ENCODE measurements at regions not wholly inside any gene's neighbourhood (a gene's known extent, or its start where the extent isn't known, plus 50 kb on each side); places are given as distances from the start of the nearest gene placed in this dataset.

DNA sequence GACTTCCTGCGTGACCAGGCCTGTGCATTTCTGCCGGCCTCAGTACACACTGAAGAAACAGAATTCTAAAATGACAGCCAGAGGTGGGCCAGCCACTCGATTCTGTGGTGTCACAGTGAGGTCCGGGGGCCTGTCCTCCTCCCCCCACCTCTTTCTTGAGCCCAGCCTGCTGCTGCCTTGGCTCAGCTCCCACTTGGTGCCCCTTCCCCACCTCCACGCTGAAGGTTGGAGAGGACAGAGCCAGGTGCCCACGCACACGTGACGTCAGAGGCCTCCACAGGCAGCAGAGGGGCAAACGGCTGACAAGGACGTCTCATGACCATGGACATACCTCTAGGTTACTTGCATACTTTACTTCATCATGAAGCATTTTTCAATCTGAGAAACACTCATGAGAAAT lies 78.0 kb upstream of the SHANK2 start:
- Histone ChIP-seq H3K4me1 (ENCODE audit: control insufficient read depth, insufficient read depth, low read length) (no peaks in the 10 kb centered on the region), H3K4me3 (ENCODE audit: low read length) (no peak overlapping the region), H3K36me3 (ENCODE audit: insufficient read depth, low read length) (no peaks in the 10 kb centered on the region), H3K9ac (ENCODE audit: low read depth, low read length) (no peak overlapping the region), H3K27me3 (ENCODE audit: control insufficient read depth, insufficient read depth, low read length) (peaks cover 38% of the 10 kb centered on the region), H3K4me2 (ENCODE audit: low read length) (no peak overlapping the region), H3K9me3 (replicated peaks; ENCODE audit: low read length) (no peaks in the 10 kb centered on the region)

DNA sequence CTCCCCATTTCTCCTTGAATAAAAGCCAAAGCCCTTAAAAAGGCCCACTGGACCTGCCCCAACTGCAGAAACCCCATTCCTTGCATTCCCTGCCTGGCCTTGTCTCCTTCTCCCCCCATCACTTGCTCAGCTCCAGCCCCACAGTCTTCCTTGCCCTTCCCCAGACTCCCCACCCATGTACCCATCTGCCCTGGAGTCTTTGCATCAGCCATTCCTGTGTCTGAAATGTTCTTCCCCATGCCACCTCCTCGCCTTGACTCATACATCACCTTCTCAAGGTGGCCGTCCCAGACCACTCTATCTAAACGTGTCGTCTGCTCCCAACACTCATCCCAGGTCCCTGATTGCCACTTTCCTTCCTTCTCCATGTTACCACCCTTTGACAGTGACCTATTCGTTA lies 77.4 kb upstream of the SHANK2 start:
- H3K4me2 ChIP-seq (ENCODE audit: low read length): no peak overlapping the region

DNA sequence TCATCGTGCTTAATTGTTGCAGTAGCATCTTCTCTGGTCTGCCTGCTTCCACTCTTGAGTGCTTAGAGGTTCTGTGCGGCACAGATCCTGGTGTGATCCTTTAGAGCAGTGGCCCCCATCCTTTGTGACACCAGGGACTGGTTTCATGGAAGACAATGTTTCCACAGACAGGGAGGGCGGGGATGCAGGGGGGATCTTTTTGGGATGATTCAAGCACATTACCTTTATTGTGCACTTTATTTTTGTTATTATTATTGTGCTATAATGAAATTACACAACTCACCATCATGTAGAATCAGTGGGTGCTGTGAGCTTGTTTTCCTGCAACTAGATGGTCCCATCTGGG lies 76.8 kb upstream of the SHANK2 start:
- Histone ChIP-seq H3K4me1 (ENCODE audit: control insufficient read depth, insufficient read depth, low read length) (no peaks in the 10 kb centered on the region), H3K27me3 (ENCODE audit: control insufficient read depth, insufficient read depth, low read length) (peaks cover 28% of the 10 kb centered on the region), H3K9me3 (replicated peaks; ENCODE audit: low read length) (no peaks in the 10 kb centered on the region), H3K36me3 (ENCODE audit: insufficient read depth, low read length) (no peaks in the 10 kb centered on the region), H3K4me3 (ENCODE audit: low read length) (no peak overlapping the region), H3K4me2 (ENCODE audit: low read length) (no peak overlapping the region), H3K9ac (ENCODE audit: low read depth, low read length) (no peak overlapping the region)

More for the DNA sequence above, 77.4 kb upstream of the SHANK2 start:
- H3K9ac ChIP-seq (ENCODE audit: low read depth, low read length): no peak overlapping the region
- H3K9me3 ChIP-seq (replicated peaks; ENCODE audit: low read length): no peaks in the 10 kb centered on the region
- no peaks in the 10 kb centered on the region for H3K4me1 ChIP-seq (ENCODE audit: control insufficient read depth, insufficient read depth, low read length)
- no peak overlapping the region for H3K4me3 ChIP-seq (ENCODE audit: low read length)
- H3K36me3 ChIP-seq (ENCODE audit: insufficient read depth, low read length): no peaks in the 10 kb centered on the region
- peaks cover 32% of the 10 kb centered on the region for H3K27me3 ChIP-seq (ENCODE audit: control insufficient read depth, insufficient read depth, low read length)

DNA sequence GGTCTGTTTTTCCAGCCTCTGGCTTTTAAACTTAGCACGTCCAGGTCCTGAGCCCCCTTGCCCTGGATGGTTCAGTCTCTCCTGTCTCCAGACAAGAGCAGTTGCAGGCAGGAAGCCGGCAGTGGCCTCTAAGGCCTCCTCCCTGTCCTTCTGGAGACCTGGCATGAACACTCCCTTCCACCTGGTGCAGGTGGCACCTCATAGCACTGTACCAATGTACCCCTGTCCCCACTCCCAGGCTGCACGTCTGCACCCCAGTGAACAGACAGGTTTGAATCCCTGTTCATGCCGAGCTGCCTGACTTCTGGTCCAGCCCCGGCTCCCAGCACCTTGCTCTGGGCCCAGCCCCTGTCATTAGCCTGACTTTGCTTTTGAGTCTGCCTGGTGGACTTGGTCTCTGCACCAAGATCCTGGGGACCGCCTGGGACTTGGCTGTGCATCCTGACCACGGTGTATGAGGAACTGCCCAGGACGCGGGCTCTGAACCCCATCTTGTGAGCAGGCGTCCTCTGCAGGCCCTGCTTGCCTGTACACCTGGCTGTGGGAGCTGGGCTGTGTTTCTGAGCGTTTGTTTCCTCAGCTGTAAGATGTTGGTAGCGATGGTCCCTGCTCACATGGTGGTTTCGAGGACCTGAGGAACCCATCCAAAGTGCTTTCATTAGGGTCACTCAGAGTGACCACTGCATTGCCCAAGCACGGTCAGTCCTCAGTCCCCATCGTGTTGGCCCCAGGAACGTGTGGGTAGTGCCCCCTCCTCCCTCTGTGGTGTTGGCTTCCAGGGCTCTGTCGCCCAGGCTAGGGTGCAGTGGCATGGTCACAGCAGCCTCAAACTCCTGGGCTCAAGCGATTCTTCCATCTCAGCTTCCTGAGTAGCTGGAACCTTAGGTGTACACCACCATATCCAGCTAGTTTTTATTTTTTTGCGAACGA lies 75.0 kb upstream of the SHANK2 start:
- H3K4me2 ChIP-seq (ENCODE audit: low read length): no peak overlapping the region
- no peaks in the 10 kb centered on the region for H3K36me3 ChIP-seq (ENCODE audit: insufficient read depth, low read length)
- H3K9ac ChIP-seq (ENCODE audit: low read depth, low read length): no peak overlapping the region
- no peaks in the 10 kb centered on the region for H3K9me3 ChIP-seq (replicated peaks; ENCODE audit: low read length)
- H3K4me1 ChIP-seq (ENCODE audit: control insufficient read depth, insufficient read depth, low read length): no peaks in the 10 kb centered on the region
- peaks cover 33% of the 10 kb centered on the region for H3K27me3 ChIP-seq (ENCODE audit: control insufficient read depth, insufficient read depth, low read length)
- no peak overlapping the region for H3K4me3 ChIP-seq (ENCODE audit: low read length)

DNA sequence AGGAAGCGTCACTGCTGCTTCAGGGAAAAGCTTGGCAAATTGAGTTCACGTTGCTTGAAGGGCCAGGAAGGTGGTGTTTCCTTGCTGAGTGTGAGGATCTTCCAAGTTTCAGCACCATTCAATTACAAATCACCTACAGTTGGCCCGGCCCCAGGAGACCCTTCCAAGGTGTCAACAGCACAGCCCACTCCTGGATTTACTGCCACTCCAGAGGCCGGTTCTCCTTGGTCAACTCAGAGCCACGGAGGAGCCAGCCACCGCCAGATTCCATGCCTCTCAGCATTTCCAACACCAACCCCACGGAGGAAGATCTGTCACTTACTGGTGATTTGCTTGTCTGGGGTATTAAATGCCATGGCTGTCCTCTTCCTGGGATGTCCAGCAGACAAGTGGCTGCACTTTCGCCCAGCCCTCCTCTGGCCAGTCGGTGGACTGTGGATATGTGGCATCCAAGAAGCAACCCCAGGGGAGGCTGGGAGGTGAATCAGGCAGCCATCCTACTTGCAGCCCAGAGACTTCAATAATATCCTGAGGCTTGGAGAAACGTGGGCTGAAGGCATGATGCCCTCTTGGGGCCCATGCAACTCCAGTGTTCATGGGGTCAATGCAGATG lies 74.1 kb upstream of the SHANK2 start:
- H3K36me3 ChIP-seq (ENCODE audit: insufficient read depth, low read length): no peaks in the 10 kb centered on the region
- peaks cover 35% of the 10 kb centered on the region for H3K27me3 ChIP-seq (ENCODE audit: control insufficient read depth, insufficient read depth, low read length)
- no peak overlapping the region for H3K4me3 ChIP-seq (ENCODE audit: low read length)
- H3K4me2 ChIP-seq (ENCODE audit: low read length): no peak overlapping the region
- no peak overlapping the region for H3K9ac ChIP-seq (ENCODE audit: low read depth, low read length)
- H3K9me3 ChIP-seq (replicated peaks; ENCODE audit: low read length): no peaks in the 10 kb centered on the region
- H3K4me1 ChIP-seq (ENCODE audit: control insufficient read depth, insufficient read depth, low read length): no peaks in the 10 kb centered on the region

DNA sequence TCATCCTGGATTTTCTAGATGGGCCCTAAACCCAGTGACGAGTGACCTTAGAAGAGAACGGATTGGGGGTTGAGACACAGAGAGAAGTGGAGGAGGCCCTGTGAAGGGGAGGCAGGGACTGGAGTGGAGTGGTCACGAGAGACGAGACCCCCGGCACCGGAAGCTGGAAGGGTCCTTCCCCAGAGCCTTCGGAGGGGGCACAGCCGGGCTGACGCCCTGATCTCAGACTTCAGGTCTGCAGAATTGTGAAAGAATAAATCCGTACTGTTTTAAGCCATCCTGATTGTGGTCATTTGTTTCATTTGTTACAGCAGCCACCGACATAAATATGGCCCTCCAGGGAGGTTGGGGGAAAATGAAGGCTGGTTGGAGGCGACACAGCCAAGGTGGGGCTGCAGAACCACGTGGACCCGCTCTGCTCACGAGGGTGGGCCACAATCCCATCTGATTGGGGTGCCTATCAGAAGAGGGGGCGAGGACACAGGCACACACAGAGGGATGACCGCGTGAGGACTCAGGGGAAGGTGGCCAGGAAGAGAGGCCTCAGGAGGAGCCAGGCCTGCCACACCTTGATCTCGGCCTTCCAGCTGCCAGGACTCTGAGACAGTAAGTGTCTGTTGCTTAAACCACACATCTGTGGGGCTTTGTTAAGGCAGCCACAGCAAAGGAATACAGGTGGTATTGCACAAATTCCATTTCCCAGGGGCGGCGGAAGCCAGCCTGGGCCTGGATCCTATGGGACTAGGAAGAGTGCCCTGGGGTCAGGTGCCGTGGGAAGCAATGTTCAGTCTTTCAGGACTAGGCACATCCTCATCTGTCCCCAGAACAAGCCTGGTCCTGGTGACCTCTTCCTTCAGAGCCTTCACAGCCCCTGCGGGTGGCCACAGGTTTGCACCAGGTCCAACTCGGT lies 73.3 kb upstream of the SHANK2 start:
- H3K27me3 ChIP-seq (ENCODE audit: control insufficient read depth, insufficient read depth, low read length): peaks cover 28% of the 10 kb centered on the region
- no peak overlapping the region for H3K9ac ChIP-seq (ENCODE audit: low read depth, low read length)
- H3K9me3 ChIP-seq (replicated peaks; ENCODE audit: low read length): no peaks in the 10 kb centered on the region

DNA sequence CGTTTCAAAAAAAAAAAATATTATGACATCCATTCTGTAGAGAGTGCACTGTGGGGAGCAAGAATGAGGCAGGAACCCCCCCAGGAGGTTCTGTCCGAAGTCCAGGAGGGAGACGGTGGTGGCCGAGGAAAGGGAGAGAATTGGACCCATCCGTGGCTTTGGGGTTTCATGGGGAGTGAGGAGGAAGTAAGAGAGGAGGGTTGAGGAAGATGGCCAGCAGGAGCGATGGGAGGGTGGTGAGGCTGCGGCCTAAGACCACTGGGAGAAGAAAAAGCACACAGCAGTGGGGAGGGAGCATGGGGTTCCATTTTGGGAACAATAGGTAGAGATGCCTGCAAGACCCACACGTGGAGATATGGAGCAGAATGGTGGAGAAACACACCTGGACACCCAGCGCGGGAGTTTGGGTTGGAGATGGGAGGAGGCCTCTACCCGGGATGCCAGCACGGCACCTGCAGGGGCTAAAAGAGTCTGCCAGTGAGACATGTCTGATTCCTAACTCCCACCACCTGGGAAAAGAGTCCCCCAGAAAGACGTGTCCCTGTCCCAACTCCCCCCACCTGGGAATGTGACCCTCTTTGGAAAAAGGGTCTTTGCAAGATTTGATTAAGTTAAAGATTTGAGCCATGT lies 72.5 kb upstream of the SHANK2 start:
- H3K4me3 ChIP-seq (ENCODE audit: low read length): no peak overlapping the region
- H3K4me1 ChIP-seq (ENCODE audit: control insufficient read depth, insufficient read depth, low read length): no peaks in the 10 kb centered on the region
- H3K4me2 ChIP-seq (ENCODE audit: low read length): no peak overlapping the region
- no peaks in the 10 kb centered on the region for H3K36me3 ChIP-seq (ENCODE audit: insufficient read depth, low read length)
- no peaks in the 10 kb centered on the region for H3K9me3 ChIP-seq (replicated peaks; ENCODE audit: low read length)
- no peak overlapping the region for H3K9ac ChIP-seq (ENCODE audit: low read depth, low read length)
- peaks cover 34% of the 10 kb centered on the region for H3K27me3 ChIP-seq (ENCODE audit: control insufficient read depth, insufficient read depth, low read length)

More for the DNA sequence above, 73.3 kb upstream of the SHANK2 start:
- H3K4me2 ChIP-seq (ENCODE audit: low read length): no peak overlapping the region
- H3K4me3 ChIP-seq (ENCODE audit: low read length): no peak overlapping the region
- H3K4me1 ChIP-seq (ENCODE audit: control insufficient read depth, insufficient read depth, low read length): no peaks in the 10 kb centered on the region
- H3K36me3 ChIP-seq (ENCODE audit: insufficient read depth, low read length): no peaks in the 10 kb centered on the region

DNA sequence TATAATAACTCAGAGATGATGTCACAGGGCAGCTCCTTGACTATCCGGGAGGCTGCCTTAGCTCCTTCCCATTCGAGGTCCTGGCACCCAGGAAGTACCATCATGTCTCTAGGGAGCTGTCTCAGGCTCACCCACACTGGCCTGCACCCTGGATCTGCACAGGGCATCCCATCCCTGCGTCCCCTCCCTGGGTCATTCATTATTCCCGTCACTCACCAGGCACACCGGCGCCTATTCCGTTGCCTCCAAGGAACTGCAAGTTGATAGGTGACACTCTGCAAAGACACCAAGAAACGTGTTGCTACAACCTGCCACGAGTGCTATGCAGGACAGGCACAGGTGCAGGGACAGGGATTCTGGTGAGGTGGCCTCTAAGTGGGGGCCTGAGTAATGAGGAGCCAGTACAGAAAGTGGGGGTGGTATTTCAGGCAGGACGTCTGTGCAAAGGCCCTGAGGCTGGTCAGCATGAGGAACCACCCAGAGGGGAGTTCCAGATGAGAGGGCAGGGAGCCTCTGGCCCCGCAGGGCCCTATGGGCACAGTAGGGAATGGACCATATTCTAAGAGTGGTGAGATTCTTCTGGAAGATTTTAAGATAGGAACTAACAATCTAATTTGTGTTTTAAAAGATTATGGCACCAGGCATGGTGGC lies 71.6 kb upstream of the SHANK2 start:
- H3K27me3 ChIP-seq (ENCODE audit: control insufficient read depth, insufficient read depth, low read length): peaks cover 35% of the 10 kb centered on the region
- no peaks in the 10 kb centered on the region for H3K4me1 ChIP-seq (ENCODE audit: control insufficient read depth, insufficient read depth, low read length)
- H3K4me3 ChIP-seq (ENCODE audit: low read length): no peak overlapping the region
- H3K9ac ChIP-seq (ENCODE audit: low read depth, low read length): no peak overlapping the region
- no peak overlapping the region for H3K4me2 ChIP-seq (ENCODE audit: low read length)
- no peaks in the 10 kb centered on the region for H3K9me3 ChIP-seq (replicated peaks; ENCODE audit: low read length)
- H3K36me3 ChIP-seq (ENCODE audit: insufficient read depth, low read length): no peaks in the 10 kb centered on the region

DNA sequence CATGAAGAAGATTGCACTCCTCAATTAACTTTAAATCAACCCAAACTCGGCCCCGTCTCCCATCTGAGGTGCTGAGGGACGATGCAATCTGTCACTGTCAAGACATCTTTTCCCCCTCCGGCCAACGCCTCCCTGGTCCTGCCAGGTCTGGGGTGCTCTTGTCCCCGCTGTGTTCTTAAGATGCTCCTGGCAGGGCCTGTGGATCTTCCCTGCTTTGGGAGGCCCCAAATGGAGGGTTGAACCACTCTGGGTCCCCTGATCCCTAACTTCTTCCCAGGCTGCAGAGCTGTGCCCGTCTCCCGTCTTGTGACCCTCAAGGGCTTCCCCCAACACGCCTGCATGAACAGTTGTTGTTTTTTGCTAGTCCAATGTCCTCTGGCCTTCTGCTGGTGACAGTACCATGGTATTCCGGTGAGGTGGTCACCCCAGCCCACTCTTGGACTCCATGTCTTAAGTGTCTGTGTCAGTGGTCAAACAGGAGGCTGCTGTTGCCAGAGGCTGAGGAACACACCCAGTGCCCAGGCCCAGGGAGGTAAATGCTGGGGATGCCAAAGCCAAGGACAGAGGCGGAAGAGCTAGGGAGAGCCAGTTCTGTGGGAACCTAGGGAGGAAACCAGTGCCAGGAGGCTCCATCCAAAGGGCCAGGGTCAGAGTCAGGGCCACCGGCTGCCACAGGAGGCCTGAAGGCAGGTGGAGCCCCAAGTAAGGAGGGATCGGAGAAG lies 70.6 kb upstream of the SHANK2 start:
- Histone ChIP-seq H3K36me3 (ENCODE audit: insufficient read depth, low read length) (no peaks in the 10 kb centered on the region), H3K4me1 (ENCODE audit: control insufficient read depth, insufficient read depth, low read length) (no peaks in the 10 kb centered on the region), H3K27me3 (ENCODE audit: control insufficient read depth, insufficient read depth, low read length) (peaks cover 35% of the 10 kb centered on the region), H3K9me3 (replicated peaks; ENCODE audit: low read length) (no peaks in the 10 kb centered on the region), H3K4me2 (ENCODE audit: low read length) (no peak overlapping the region), H3K9ac (ENCODE audit: low read depth, low read length) (no peak overlapping the region), H3K4me3 (ENCODE audit: low read length) (no peak overlapping the region)

DNA sequence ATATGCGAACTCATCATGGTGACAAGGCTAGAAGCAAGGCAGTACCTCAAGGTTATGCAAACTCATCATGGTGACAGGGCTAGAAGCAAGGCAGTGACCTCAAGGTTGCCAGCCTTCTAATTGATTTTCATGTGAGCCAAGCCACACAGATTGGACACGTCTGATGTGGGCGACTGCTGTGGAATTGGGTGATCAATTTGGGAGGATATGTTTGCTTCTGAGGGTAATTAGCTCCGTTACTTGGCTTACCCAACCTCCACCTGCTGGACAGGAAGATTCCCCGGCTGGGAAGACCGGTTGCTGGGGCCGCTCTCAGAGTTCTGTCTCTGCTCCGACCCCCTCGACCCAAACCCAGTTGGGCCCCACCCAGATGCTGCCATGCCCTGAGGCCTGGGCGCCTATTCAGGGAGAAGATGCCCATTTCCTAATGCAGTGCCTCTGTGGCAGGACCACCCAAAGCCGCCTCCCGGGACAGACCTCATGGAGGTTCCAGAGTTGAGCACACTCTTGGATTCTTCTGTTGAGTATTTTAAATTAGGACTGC lies 69.9 kb upstream of the SHANK2 start:
- Histone ChIP-seq H3K4me1 (ENCODE audit: control insufficient read depth, insufficient read depth, low read length) (no peaks in the 10 kb centered on the region), H3K27me3 (ENCODE audit: control insufficient read depth, insufficient read depth, low read length) (peaks cover 32% of the 10 kb centered on the region), H3K4me2 (ENCODE audit: low read length) (no peak overlapping the region), H3K9me3 (replicated peaks; ENCODE audit: low read length) (no peaks in the 10 kb centered on the region), H3K36me3 (ENCODE audit: insufficient read depth, low read length) (no peaks in the 10 kb centered on the region), H3K4me3 (ENCODE audit: low read length) (no peak overlapping the region), H3K9ac (ENCODE audit: low read depth, low read length) (no peak overlapping the region)
